Panc1 (cell line): ENCODE measurements at regions not wholly inside any gene's neighbourhood (a gene's known extent, or its start where the extent isn't known, plus 50 kb on each side); places are given as distances from the start of the nearest gene placed in this dataset.

Source experiments
- ATAC-seq: fragments of 200-7000 bp; cut with Tn5 transposase; 2 replicates; pipeline ENCODE4 v1.9.1; 2020; ENCODE audit warnings: mild to moderate bottlenecking, moderate library complexity
- BruUV-seq: library from RNA; stranded (reverse); fragments of 400-500 nt; replicated peaks from 2 replicates; lab custom pipeline; 2021; lab: Mats Ljungman, UMichigan
- CTCF ChIA-PET: fragments of 300-600 bp; sonication (Branson Sonifier 250); formaldehyde crosslinking; loops from one replicate; lab custom pipeline; 2022; ENCODE audit warnings: antibody characterized with exemption; lab: Charles Lee
- POLR2A ChIA-PET: fragments of 300-600 bp; sonication (Branson Sonifier 250); formaldehyde crosslinking; loops from one replicate; lab custom pipeline; 2022; ENCODE audit warnings: antibody characterized with exemption; lab: Charles Lee
- DNase-seq: peaks from one replicate; pipeline ENCODE4 v3.0.0-alpha.2; 2010; ENCODE audit warnings: low read depth, low spot score
- H3K27ac ChIP-seq: 2 replicates; pipeline ENCODE4 v1.5.1; 2011; ENCODE audit warnings: mild to moderate bottlenecking, low read length, inconsistent platforms
- H3K27me3 ChIP-seq: fragments of 200-500 bp; sonication (Bioruptor generic); 2 replicates; pipeline ENCODE4 v1.6.0; 2014; ENCODE audit warnings: low read length, inconsistent platforms; ENCODE audit not compliant: control insufficient read depth, insufficient read depth
- H3K36me3 ChIP-seq: fragments of 200-500 bp; sonication (Bioruptor generic); 2 replicates; pipeline ENCODE4 v1.5.1; 2014; ENCODE audit warnings: inconsistent platforms, mild to moderate bottlenecking, low read length, moderate library complexity; ENCODE audit not compliant: control insufficient read depth, insufficient read depth
- H3K4me1 ChIP-seq: 2 replicates; pipeline ENCODE4 v1.5.1; 2011; ENCODE audit warnings: inconsistent platforms, mild to moderate bottlenecking, low read length, moderate library complexity; ENCODE audit not compliant: control insufficient read depth, insufficient read depth
- H3K4me3 ChIP-seq, 2 experiments: 2 replicates each; pipeline ENCODE4 v1.5.1; 2011 to 2012; ENCODE audit warnings: low read depth in 2 of 2, low read length in 2 of 2, mild to moderate bottlenecking in 2 of 2, inconsistent platforms in 1 of 2, moderate library complexity in 1 of 2
- H3K9me3 ChIP-seq: fragments of 200-500 bp; sonication (Bioruptor generic); 2 replicates; pipeline ENCODE4 v1.5.1; 2014; ENCODE audit warnings: low read depth, mild to moderate bottlenecking, inconsistent platforms, low read length, moderate library complexity; ENCODE audit not compliant: control insufficient read depth, insufficient read depth
- CTCF ChIP-seq: fragments of 450-650 bp; IDR thresholded peaks from 2 replicates; pipeline ENCODE4 v1.5.1; 2017; ENCODE audit warnings: mild to moderate bottlenecking
- POLR2AphosphoS5 ChIP-seq: IDR thresholded peaks from 2 replicates; pipeline ENCODE4 v1.6.1; 2012; ENCODE audit warnings: mild to moderate bottlenecking, low read depth, low read length, moderate library complexity
- REST ChIP-seq, 2 experiments: IDR thresholded peaks; 2 replicates each; pipeline ENCODE4 v1.6.1; 2011 to 2012; ENCODE audit warnings: low read depth in 2 of 2, control low read depth in 1 of 2, low read length in 1 of 2, mild to moderate bottlenecking in 1 of 2, moderate library complexity in 1 of 2; ENCODE audit not compliant: insufficient read depth in 1 of 2
- SIN3A ChIP-seq: IDR thresholded peaks from 2 replicates; pipeline ENCODE4 v1.6.1; 2012; ENCODE audit warnings: low read depth, mild to moderate bottlenecking, low read length, moderate library complexity, borderline replicate concordance; ENCODE audit not compliant: insufficient read depth
- TCF7L2 ChIP-seq: IDR thresholded peaks from 2 replicates; pipeline ENCODE4 v1.6.1; 2011; ENCODE audit warnings: mild to moderate bottlenecking, low read depth, low read length, inconsistent platforms
- in situ Hi-C: cut with HindIII; loops from 2 replicates; pipeline ENCODE4 v1.10.0; 2016; ENCODE audit warnings: low sequenced_read_pairs, low pct_unique_long_range_greater_than_20kb
- intact Hi-C: fragments of 100-400 bp; cut with micrococcal nuclease; formaldehyde crosslinking; loops from one replicate; pipeline ENCODE4 v1.10.0; 2022; ENCODE audit not compliant: unreplicated experiment

- Histone ChIP-seq H3K9me3 (no peaks in the 10 kb centered on the region), H3K27ac (no peak overlapping the region), H3K4me1 (no peaks in the 10 kb centered on the region), H3K4me3 (no peak overlapping the region), H3K27me3 (no peaks in the 10 kb centered on the region), H3K36me3 (no peaks in the 10 kb centered on the region)
- in situ Hi-C loops, result no loop called here
- ATAC-seq (no peak), DNase-seq (no peak)
- POLR2A ChIA-PET, result no interaction called here
- intact Hi-C loops, result no loop called here
- no peak for TF ChIP-seq REST (IDR thresholded peaks at IDR 0.05; ENCODE audit: insufficient read depth in 1 of 2, low read depth in 2 of 2, low read length in 1 of 2)
- no peak for TF ChIP-seq SIN3A
- no peak for TF ChIP-seq TCF7L2
- TF ChIP-seq POLR2AphosphoS5, result no peak
- TF ChIP-seq CTCF, result no peak
- CTCF ChIA-PET, result no interaction called here
- BruUV-seq, result no TSS peak
Measured at GRCh38 chr7:17005271-17005670, 123.5 kb upstream of the AGR3 start.

GRCh38 chr7:17007841-17008240, 126.1 kb upstream of the AGR3 start:
- no peak overlapping the region for H3K4me3 ChIP-seq
- ChIA-PET CTCF (no interaction called here), POLR2A (no interaction called here)
- no peaks in the 10 kb centered on the region for H3K4me1 ChIP-seq
- H3K27me3 ChIP-seq, result no peaks in the 10 kb centered on the region
- intact Hi-C loops, result no loop called here
- no peaks in the 10 kb centered on the region for H3K9me3 ChIP-seq
- no peaks in the 10 kb centered on the region for H3K36me3 ChIP-seq
- in situ Hi-C loops, result no loop called here
- BruUV-seq, result no TSS peak
- DNase-seq (no peak), ATAC-seq (no peak)
- H3K27ac ChIP-seq, result no peak overlapping the region
- TF ChIP-seq POLR2AphosphoS5, result no peak
- TF ChIP-seq TCF7L2, result no peak
- TF ChIP-seq SIN3A, result no peak
- no peak for TF ChIP-seq CTCF
- TF ChIP-seq REST (IDR thresholded peaks at IDR 0.05; ENCODE audit: insufficient read depth in 1 of 2, low read depth in 2 of 2, low read length in 1 of 2), result no peak
